ENCODE measurements at regions not wholly inside any gene's neighbourhood (a gene's known extent, or its start where the extent isn't known, plus 50 kb on each side); places are given as distances from the start of the nearest gene placed in this dataset.

- TF ChIP-seq CTCF (conservative IDR thresholded peaks at IDR 0.05; ENCODE audit: low read depth, low read length) (no peak), EZH2 (IDR thresholded peaks at IDR 0.05; ENCODE audit: low read length, unreplicated experiment) (no peak), EZH2phosphoT487 (IDR thresholded peaks at IDR 0.05; ENCODE audit: borderline replicate concordance, low read length) (no peak)
Measured at GRCh38 chr11:81839016-81839415, 894.6 kb downstream of the FAM181B start.

All from PC-3 (cell line).